ENCODE measurements at regions not wholly inside any gene's neighbourhood (a gene's known extent, or its start where the extent isn't known, plus 50 kb on each side); places are given as distances from the start of the nearest gene placed in this dataset.

- Histone ChIP-seq H3K9me2 (replicated peaks; ENCODE audit: low read depth, low read length) (no peaks in the 10 kb centered on the region), H3K36me3 (ENCODE audit: insufficient read depth, low read length) (no peaks in the 10 kb centered on the region), H3K4me1 (ENCODE audit: insufficient read depth, low read length, poor library complexity, severe bottlenecking) (no peaks in the 10 kb centered on the region), H3K27me3 (ENCODE audit: insufficient read depth, low read length, poor library complexity, severe bottlenecking) (no peaks in the 10 kb centered on the region), H3F3A (ENCODE audit: low read depth) (no peaks in the 10 kb centered on the region), H3K4me2 (ENCODE audit: low read depth, low read length, poor library complexity, severe bottlenecking) (no peak overlapping the region), H3K4me3 (ENCODE audit: low read length, poor library complexity, severe bottlenecking) (no peak overlapping the region), H3K9me3 (ENCODE audit: insufficient read depth, low read depth, low read length) (no peaks in the 10 kb centered on the region), H4K20me1 (ENCODE audit: insufficient read depth, low read length, poor library complexity, severe bottlenecking) (no peaks in the 10 kb centered on the region), H3K9ac (ENCODE audit: low read depth, low read length, poor library complexity, severe bottlenecking) (no peak overlapping the region), H2AFZ (ENCODE audit: low read length) (no peak overlapping the region), H3K79me2 (ENCODE audit: insufficient read depth, low read length) (no peaks in the 10 kb centered on the region)
- TF ChIP-seq CTCF (conservative IDR thresholded peaks at IDR 0.05; ENCODE audit: low read length), result no peak
- no peak for TF ChIP-seq EZH2phosphoT487 (IDR thresholded peaks at IDR 0.05; ENCODE audit: borderline replicate concordance)
Measured at GRCh38 chr18:8552151-8552550, 57.1 kb upstream of the RAB12 start.

- no peaks in the 10 kb centered on the region for H3K4me1 ChIP-seq (ENCODE audit: insufficient read depth, low read length, poor library complexity, severe bottlenecking)
- H3K9ac ChIP-seq (ENCODE audit: low read depth, low read length, poor library complexity, severe bottlenecking), result no peak overlapping the region
- H3K4me3 ChIP-seq (ENCODE audit: low read length, poor library complexity, severe bottlenecking), result no peak overlapping the region
- H3K9me2 ChIP-seq (replicated peaks; ENCODE audit: low read depth, low read length), result no peaks in the 10 kb centered on the region
- H3K79me2 ChIP-seq (ENCODE audit: insufficient read depth, low read length), result no peaks in the 10 kb centered on the region
- TF ChIP-seq CTCF (conservative IDR thresholded peaks at IDR 0.05; ENCODE audit: low read length), result no peak
- no peak for TF ChIP-seq EZH2phosphoT487 (IDR thresholded peaks at IDR 0.05; ENCODE audit: borderline replicate concordance)
- no peaks in the 10 kb centered on the region for H4K20me1 ChIP-seq (ENCODE audit: insufficient read depth, low read length, poor library complexity, severe bottlenecking)
- H2AFZ ChIP-seq (ENCODE audit: low read length), result no peak overlapping the region
- no peaks in the 10 kb centered on the region for H3K9me3 ChIP-seq (ENCODE audit: insufficient read depth, low read depth, low read length)
- H3F3A ChIP-seq (ENCODE audit: low read depth), result no peaks in the 10 kb centered on the region
- no peaks in the 10 kb centered on the region for H3K36me3 ChIP-seq (ENCODE audit: insufficient read depth, low read length)
- H3K27me3 ChIP-seq (ENCODE audit: insufficient read depth, low read length, poor library complexity, severe bottlenecking), result no peaks in the 10 kb centered on the region
- no peak overlapping the region for H3K4me2 ChIP-seq (ENCODE audit: low read depth, low read length, poor library complexity, severe bottlenecking)
Measured at GRCh38 chr18:8554354-8554753, 54.9 kb upstream of the RAB12 start.

- Histone ChIP-seq H3K9me3 (ENCODE audit: insufficient read depth, low read depth, low read length) (no peaks in the 10 kb centered on the region), H3K9ac (ENCODE audit: low read depth, low read length, poor library complexity, severe bottlenecking) (no peak overlapping the region), H3K79me2 (ENCODE audit: insufficient read depth, low read length) (no peaks in the 10 kb centered on the region), H2AFZ (ENCODE audit: low read length) (no peak overlapping the region), H3K4me3 (ENCODE audit: low read length, poor library complexity, severe bottlenecking) (no peak overlapping the region), H3F3A (ENCODE audit: low read depth) (no peaks in the 10 kb centered on the region), H3K27me3 (ENCODE audit: insufficient read depth, low read length, poor library complexity, severe bottlenecking) (no peaks in the 10 kb centered on the region), H3K4me2 (ENCODE audit: low read depth, low read length, poor library complexity, severe bottlenecking) (no peak overlapping the region), H4K20me1 (ENCODE audit: insufficient read depth, low read length, poor library complexity, severe bottlenecking) (no peaks in the 10 kb centered on the region), H3K36me3 (ENCODE audit: insufficient read depth, low read length) (no peaks in the 10 kb centered on the region), H3K9me2 (replicated peaks; ENCODE audit: low read depth, low read length) (no peaks in the 10 kb centered on the region), H3K4me1 (ENCODE audit: insufficient read depth, low read length, poor library complexity, severe bottlenecking) (no peaks in the 10 kb centered on the region)
- TF ChIP-seq EZH2phosphoT487 (IDR thresholded peaks at IDR 0.05; ENCODE audit: borderline replicate concordance) (no peak), CTCF (conservative IDR thresholded peaks at IDR 0.05; ENCODE audit: low read length) (no peak)
Measured at GRCh38 chr18:8556424-8556823, 52.8 kb upstream of the RAB12 start.
